HG03520 (cell line): ENCODE measurements at regions not wholly inside any gene's neighbourhood (a gene's known extent, or its start where the extent isn't known, plus 50 kb on each side); places are given as distances from the start of the nearest gene placed in this dataset.
"Not testable (repeated sequence)": the region's sequence is repeated elsewhere in the genome, so short reads cannot be mapped to it uniquely, and the experiment has no call there.

Experiments
- ATAC-seq: cut with Tn5 transposase; IDR thresholded peaks from one replicate; pipeline ENCODE4 v1.9.1; 2021; ENCODE audit warnings: mild to moderate bottlenecking, moderate library complexity; ENCODE audit not compliant: unreplicated experiment

- no peak for ATAC-seq
Observed at GRCh38 chr2:228369400-228370031, 188.0 kb upstream of the SPHKAP start.

- no peak for ATAC-seq
Observed at GRCh38 chr2:228367356-228367755, 185.9 kb upstream of the SPHKAP start.

GRCh38 chr2:228359473-228359872, 178.0 kb upstream of the SPHKAP start:
- no peak for ATAC-seq

GRCh38 chr2:228355897-228356296, 174.4 kb upstream of the SPHKAP start:
- no peak for ATAC-seq

- not testable (repeated sequence) for ATAC-seq
Observed at GRCh38 chr2:228352980-228353379, 171.5 kb upstream of the SPHKAP start.

- ATAC-seq = no peak
Observed at GRCh38 chr2:228352048-228352447, 170.6 kb upstream of the SPHKAP start.

GRCh38 chr2:228348516-228349064, 167.1 kb upstream of the SPHKAP start:
- no peak for ATAC-seq

- no peak for ATAC-seq
Observed at GRCh38 chr2:228344531-228344930, 163.0 kb upstream of the SPHKAP start.

GRCh38 chr2:228339525-228339924, 158.0 kb upstream of the SPHKAP start:
- no peak for ATAC-seq

- no peak for ATAC-seq
Observed at GRCh38 chr2:228334180-228334579, 152.7 kb upstream of the SPHKAP start.

GRCh38 chr2:228329282-228329681, 147.8 kb upstream of the SPHKAP start:
- ATAC-seq = no peak

- ATAC-seq = no peak
Observed at GRCh38 chr2:228321015-228321414, 139.5 kb upstream of the SPHKAP start.

GRCh38 chr2:228318218-228318617, 136.7 kb upstream of the SPHKAP start:
- no peak for ATAC-seq

- no peak for ATAC-seq
Observed at GRCh38 chr2:228312172-228312571, 130.7 kb upstream of the SPHKAP start.

GRCh38 chr2:228303960-228304359, 122.5 kb upstream of the SPHKAP start:
- no peak for ATAC-seq

GRCh38 chr2:228283491-228284171, 102.1 kb upstream of the SPHKAP start:
- ATAC-seq = no peak

GRCh38 chr2:228282376-228282775, 100.9 kb upstream of the SPHKAP start:
- no peak for ATAC-seq

- no peak for ATAC-seq
Observed at GRCh38 chr2:228273159-228273558, 91.7 kb upstream of the SPHKAP start.

- no peak for ATAC-seq
Observed at GRCh38 chr2:228269351-228269750, 87.9 kb upstream of the SPHKAP start.

- ATAC-seq = no peak
Observed at GRCh38 chr2:228268756-228269155, 87.3 kb upstream of the SPHKAP start.

- ATAC-seq = no peak
Observed at GRCh38 chr2:228268301-228268700, 86.8 kb upstream of the SPHKAP start.

- no peak for ATAC-seq
Observed at GRCh38 chr2:228263156-228263555, 81.7 kb upstream of the SPHKAP start.
